Loucy (cell line): ENCODE measurements at regions not wholly inside any gene's neighbourhood (a gene's known extent, or its start where the extent isn't known, plus 50 kb on each side); places are given as distances from the start of the nearest gene placed in this dataset.

Experiments used
- EZH2phosphoT487 ChIP-seq: fragments of 200-600 bp; IDR thresholded peaks from 2 replicates; pipeline ENCODE4 v1.6.1; 2018; ENCODE audit warnings: antibody characterized with exemption, mild to moderate bottlenecking, moderate library complexity, borderline replicate concordance
- TF ChIP-seq, protein P1 (sequence below): fragments of 200-600 bp; sonication (generic); conservative IDR thresholded peaks from 2 replicates; pipeline ENCODE4 v1.5.1; 2014; ENCODE audit warnings: mild to moderate bottlenecking, antibody characterized with exemption, low read length

DNA sequence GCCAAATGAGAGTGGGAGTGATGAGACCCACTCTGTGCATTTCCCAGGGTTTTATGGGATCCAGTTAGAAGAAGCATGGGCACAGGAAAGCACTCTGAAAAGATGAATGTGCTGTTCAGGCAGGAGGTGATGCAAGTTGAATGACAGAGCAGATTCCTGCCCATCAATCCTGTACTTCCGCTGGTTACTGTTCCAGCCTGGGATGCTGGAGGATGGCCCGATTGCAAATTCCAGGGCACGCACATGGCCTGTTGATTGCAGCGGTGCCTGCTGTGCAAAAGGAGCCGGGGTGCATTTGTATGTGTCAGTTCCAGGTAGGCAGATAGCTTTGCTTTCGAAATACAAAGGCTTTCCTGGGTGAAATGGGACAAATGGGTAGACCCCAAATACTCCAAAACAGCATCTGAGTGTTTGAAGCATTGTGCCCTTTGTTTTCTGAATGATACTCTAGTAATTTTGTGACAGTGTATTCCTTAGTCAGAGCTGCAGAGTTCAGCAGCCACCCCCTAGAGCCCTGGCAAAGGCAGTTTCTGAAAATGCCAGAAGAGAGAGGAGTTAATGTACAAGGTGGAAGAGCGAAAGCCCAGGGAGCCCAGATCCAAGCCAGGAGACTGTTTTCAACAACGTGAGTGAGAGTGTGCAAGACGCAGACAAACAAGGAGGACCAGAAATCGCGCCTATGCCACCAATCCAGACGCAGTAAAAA lies 454.2 kb upstream of the CLINT1 start:
- TF ChIP-seq, protein P1, sequence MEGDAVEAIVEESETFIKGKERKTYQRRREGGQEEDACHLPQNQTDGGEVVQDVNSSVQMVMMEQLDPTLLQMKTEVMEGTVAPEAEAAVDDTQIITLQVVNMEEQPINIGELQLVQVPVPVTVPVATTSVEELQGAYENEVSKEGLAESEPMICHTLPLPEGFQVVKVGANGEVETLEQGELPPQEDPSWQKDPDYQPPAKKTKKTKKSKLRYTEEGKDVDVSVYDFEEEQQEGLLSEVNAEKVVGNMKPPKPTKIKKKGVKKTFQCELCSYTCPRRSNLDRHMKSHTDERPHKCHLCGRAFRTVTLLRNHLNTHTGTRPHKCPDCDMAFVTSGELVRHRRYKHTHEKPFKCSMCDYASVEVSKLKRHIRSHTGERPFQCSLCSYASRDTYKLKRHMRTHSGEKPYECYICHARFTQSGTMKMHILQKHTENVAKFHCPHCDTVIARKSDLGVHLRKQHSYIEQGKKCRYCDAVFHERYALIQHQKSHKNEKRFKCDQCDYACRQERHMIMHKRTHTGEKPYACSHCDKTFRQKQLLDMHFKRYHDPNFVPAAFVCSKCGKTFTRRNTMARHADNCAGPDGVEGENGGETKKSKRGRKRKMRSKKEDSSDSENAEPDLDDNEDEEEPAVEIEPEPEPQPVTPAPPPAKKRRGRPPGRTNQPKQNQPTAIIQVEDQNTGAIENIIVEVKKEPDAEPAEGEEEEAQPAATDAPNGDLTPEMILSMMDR = no peak
- no peak for TF ChIP-seq EZH2phosphoT487
